Right lobe of liver (tissue), 4 donors: ENCODE measurements at regions not wholly inside any gene's neighbourhood (a gene's known extent, or its start where the extent isn't known, plus 50 kb on each side); places are given as distances from the start of the nearest gene placed in this dataset.

Experiments used
- POLR2A ChIP-seq: fragments of 450-650 bp; IDR thresholded peaks from one replicate; pipeline ENCODE4 v1.6.1; 2017; ENCODE audit warnings: antibody characterized with exemption, mild to moderate bottlenecking
- TF ChIP-seq, protein P1 (sequence below), 4 donors: fragments of 200-600 bp in 3 of 4; fragments of 450-650 bp in 1 of 4; IDR thresholded peaks; one replicate each; pipeline versions ENCODE4 v1.5.1 to v1.8.0; 2016 to 2022; ENCODE audit warnings: antibody characterized with exemption in 4 of 4, mild to moderate bottlenecking in 2 of 4
- donor health status: DM: no; HTN: no; CAD: no.
- donor health status: DM: no; HTN: no; CAD: no.
- donor health status: DM: no; HTN: yes; CAD: no.

DNA sequence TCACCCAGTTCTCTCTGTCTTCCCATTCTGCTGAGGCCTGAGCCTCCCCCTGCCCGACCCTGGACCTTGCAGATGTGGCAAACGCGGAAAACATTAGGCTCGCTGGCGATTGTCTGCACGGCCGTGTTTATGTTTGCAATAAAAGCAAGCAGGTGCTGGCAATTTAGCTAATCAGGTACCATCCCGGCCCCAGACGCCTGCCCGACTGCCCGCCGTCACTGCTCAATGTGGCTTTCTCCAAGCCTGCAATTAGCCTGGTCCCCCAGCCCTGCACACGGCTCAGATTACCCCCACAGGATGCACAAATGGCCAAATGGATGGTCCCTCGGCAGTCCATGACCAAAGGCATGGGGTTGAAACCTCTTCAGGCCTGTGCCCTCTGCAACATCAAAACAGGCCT is 259.7 kb downstream of the MN1 start:
- TF ChIP-seq, protein P1, sequence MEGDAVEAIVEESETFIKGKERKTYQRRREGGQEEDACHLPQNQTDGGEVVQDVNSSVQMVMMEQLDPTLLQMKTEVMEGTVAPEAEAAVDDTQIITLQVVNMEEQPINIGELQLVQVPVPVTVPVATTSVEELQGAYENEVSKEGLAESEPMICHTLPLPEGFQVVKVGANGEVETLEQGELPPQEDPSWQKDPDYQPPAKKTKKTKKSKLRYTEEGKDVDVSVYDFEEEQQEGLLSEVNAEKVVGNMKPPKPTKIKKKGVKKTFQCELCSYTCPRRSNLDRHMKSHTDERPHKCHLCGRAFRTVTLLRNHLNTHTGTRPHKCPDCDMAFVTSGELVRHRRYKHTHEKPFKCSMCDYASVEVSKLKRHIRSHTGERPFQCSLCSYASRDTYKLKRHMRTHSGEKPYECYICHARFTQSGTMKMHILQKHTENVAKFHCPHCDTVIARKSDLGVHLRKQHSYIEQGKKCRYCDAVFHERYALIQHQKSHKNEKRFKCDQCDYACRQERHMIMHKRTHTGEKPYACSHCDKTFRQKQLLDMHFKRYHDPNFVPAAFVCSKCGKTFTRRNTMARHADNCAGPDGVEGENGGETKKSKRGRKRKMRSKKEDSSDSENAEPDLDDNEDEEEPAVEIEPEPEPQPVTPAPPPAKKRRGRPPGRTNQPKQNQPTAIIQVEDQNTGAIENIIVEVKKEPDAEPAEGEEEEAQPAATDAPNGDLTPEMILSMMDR (IDR thresholded peaks at IDR 0.05), result no peak
- no peak for TF ChIP-seq POLR2A
